ENCODE measurements at regions not wholly inside any gene's neighbourhood (a gene's known extent, or its start where the extent isn't known, plus 50 kb on each side); places are given as distances from the start of the nearest gene placed in this dataset.

DNA sequence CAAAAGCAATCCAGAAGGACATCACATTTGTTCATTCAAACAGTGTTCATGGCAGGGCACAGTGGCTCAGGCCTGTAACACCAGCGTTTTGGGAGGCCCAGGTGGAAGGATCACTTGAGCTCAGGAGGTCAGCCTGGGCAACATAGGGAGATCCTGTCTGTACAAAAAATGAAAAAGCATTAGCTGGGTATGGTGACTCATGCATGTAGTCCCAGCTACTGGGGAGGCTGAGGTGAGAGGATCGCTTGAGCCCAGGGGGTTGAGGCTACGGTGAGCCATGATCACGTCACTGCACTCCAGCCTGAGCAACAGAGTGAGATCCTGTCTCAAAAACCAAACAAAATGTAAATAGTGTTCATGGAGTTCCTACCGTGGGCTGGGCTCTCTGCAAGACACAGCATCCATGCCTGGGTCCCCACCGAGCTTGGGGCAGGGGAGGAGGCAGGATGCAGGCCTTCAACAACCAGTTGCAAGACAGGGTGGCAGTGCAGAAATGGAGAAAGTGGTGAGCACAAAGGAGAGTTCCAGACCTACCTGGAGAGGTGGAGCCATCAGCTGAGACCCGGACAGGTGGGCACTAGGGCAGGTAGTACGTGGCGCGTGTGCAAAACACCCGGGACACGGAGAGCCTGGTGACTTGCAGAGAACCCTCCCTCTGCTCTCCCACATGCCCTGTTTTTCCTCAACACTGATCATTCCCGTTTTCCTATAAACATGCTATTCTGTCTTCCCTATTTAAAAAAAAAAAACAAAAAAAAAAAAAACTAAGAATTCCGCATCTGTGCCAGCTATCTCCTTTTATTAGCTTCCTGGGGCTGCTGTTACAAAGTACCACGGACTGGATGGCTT, 138.9 kb downstream of the TOMM20 start:
- DNase-seq (ENCODE audit: low read depth), result no peak

GRCh38 chr1:234989019-234989418, 139.6 kb downstream of the TOMM20 start:
- DNase-seq (ENCODE audit: low read depth), result no peak

DNA sequence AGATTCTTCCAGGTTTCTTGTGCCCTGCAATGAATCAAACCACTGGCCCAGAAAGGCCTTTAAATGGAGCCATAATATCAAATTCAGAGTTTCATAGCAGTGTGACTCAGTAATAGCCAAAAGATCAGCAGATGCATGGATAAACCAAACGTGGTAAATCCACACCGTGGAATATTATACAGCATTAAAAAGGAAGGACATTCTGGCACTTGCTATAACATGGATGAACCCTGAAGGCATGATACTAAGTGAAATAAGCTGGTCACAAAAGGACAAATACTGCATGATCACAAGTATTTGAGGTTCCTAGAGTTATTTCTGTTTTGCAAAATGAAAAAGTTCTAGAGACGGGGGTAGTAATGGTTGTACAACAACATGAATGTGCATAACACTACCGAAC, 140.1 kb downstream of the TOMM20 start:
- DNase-seq (ENCODE audit: low read depth), result no peak

DNA sequence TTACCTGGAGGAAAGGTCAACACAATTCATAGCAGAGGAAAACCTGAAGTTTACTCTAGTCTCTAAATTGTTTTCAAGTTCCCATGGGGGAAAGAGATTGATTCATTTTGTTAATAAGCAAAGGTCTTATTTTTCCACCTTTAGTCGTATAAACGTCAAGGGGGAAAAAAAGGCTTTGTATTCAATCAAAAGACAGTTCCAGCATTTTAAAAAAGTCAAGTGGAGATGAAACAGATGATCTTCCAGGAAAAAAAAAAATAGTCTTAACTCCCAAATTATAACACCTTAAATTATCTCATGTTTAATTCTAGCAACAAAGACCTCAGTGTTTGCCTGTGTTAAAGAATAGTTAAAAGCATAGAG, 140.5 kb downstream of the TOMM20 start:
- no peak for DNase-seq (ENCODE audit: low read depth)

GRCh38 chr1:234987415-234988154, 141.1 kb downstream of the TOMM20 start:
- DNase-seq (ENCODE audit: low read depth), result peak; percentile 78

- DNase-seq (ENCODE audit: low read depth), result peak; percentile 35
These were observed 141.8 kb downstream of the TOMM20 start for GRCh38 chr1:234986750-234987414.

GRCh38 chr1:234985516-234986294, 142.9 kb downstream of the TOMM20 start:
- DNase-seq (ENCODE audit: low read depth), result no peak

GRCh38 chr1:234985007-234985370, 143.6 kb downstream of the TOMM20 start:
- no peak for DNase-seq (ENCODE audit: low read depth)

- DNase-seq (ENCODE audit: low read depth), result no peak
These were observed 144.9 kb downstream of the TOMM20 start for GRCh38 chr1:234983564-234984238.

GRCh38 chr1:234981758-234982157, 146.9 kb downstream of the TOMM20 start:
- no peak for DNase-seq (ENCODE audit: low read depth)

DNA sequence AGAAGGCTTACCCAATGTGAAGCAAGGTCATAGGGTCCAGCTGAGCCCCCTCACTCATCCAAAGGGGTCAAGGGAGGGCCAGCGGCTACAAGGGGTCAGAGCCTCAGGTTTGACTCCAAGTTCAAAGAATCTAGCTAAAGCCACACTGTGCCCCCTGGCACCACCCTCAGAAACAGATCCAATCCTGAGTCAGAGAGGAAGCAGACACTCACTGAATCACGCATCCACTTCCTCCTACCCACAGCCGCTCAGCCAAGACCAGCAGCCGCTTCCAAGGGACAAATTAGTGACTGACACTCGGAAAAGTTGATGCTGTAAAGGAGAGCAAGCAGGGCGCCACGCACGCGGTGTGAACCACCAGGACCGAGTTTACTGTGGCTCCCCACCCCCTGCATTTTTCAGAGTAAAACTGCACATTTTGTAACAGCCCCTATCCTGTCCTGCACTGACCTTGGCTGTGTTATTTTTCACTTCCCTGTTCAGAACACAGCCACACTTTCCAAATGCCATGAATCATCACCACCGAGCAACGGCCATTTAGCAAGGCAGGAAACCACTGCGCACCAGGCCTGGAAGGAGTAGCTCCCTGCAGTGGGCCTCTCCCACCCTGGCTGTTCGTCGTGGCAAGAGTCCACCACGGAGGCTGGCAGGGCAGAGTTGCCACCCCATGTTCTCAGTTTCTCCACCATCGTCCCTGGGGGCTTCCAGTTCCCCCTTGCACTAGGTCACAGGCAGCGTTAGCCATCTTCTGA, 147.8 kb downstream of the TOMM20 start:
- DNase-seq (ENCODE audit: low read depth), result peak; percentile 92

- no peak for DNase-seq (ENCODE audit: low read depth)
These were observed 148.4 kb downstream of the TOMM20 start for GRCh38 chr1:234980291-234980644.

GRCh38 chr1:234979296-234980279, 149.0 kb downstream of the TOMM20 start:
- DNase-seq (ENCODE audit: low read depth), result no peak

- DNase-seq (ENCODE audit: low read depth), result peak; percentile 79
These were observed 150.0 kb downstream of the TOMM20 start for GRCh38 chr1:234978397-234979295.

GRCh38 chr1:234977875-234978396, 150.7 kb downstream of the TOMM20 start:
- DNase-seq (ENCODE audit: low read depth), result no peak

DNA sequence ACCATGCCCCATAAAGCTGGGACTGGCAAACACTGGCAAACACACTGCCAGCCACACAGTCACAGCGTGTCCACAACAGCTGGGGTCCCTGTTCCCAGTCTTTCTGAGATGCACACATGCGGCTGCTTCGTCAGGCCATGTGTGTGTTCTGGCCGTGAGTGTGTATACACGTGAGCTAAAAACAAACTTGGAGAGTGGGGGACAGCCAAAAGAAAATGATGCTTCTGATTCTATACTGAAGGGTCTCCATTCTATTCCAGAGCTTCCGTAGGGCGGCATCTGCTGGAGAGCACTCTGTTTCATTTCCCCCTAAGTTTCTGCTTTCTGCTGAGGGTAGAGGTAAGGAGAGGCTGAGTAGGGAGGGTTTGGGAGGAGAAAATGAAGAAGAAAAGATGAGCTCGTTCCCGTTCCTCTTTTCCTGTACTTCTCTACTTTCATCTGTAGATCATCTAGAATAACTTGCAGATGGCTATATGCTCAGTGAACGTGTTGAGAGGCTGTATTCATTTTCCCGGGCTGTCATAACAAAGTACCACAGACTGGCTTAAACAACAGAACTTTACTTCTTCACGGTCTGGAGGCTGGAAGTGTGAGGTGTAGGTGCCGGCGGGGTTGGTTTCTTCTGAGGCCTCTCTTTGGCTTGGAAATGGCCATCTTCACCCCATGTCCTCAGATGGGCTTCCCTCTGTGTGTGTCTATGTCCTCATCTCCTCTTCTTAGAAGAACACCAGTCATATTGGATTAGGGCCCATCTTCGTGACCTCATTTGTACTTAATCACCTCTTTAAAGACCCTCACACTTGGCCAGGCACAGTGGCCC, 151.6 kb downstream of the TOMM20 start:
- DNase-seq (ENCODE audit: low read depth), result no peak
